ENCODE measurements at regions not wholly inside any gene's neighbourhood (a gene's known extent, or its start where the extent isn't known, plus 50 kb on each side); places are given as distances from the start of the nearest gene placed in this dataset.

- TF ChIP-seq PLSCR1 (CRISPR knock-in tag; IDR thresholded peaks at IDR 0.05; ENCODE audit: borderline replicate concordance) (no peak), ATRX (CRISPR knock-in tag; IDR thresholded peaks at IDR 0.05; ENCODE audit: borderline replicate concordance) (no peak), NFE2L2 (IDR thresholded peaks at IDR 0.05; ENCODE audit: low read length) (no peak), YEATS4 (CRISPR knock-in tag; IDR thresholded peaks at IDR 0.05; ENCODE audit: borderline replicate concordance) (no peak), ZNF30 (CRISPR knock-in tag; IDR thresholded peaks at IDR 0.05) (no peak), ZNF20 (CRISPR knock-in tag; IDR thresholded peaks at IDR 0.05) (no peak)
Measured at GRCh38 chr2:14344355-14344754, 288.2 kb upstream of the LRATD1 start (continued).

- ChIA-PET CTCF (ENCODE audit: low intra/inter-chr PET ratio, low total read pairs) (interaction anchor here (0.6 kb wide), 1 partner anchor 20 kb away, joined by 3 read pairs; no protein-coding TSS in a partner anchor), POLR2A (no interaction called here)
- Histone ChIP-seq H3K79me2 (ENCODE audit: insufficient read depth, low read length) (no peaks in the 10 kb centered on the region), H3K4me3 (replicated peaks in 1 of 3; ENCODE audit: insufficient read depth in 1 of 3, low read depth in 2 of 3, low read length in 3 of 3) (no peak overlapping the region), H3K9ac (ENCODE audit: insufficient read depth, low read depth, low read length) (no peak overlapping the region), H3K4me1 (ENCODE audit: insufficient read depth, low read length) (no peaks in the 10 kb centered on the region), H3K36me3 (replicated peaks in 1 of 2; ENCODE audit: control insufficient read depth in 1 of 2, insufficient read depth in 2 of 2, low read length in 2 of 2) (no peaks in the 10 kb centered on the region), H2AFZ (ENCODE audit: low read length) (no peak overlapping the region), H3K4me2 (ENCODE audit: low read depth, low read length) (no peak overlapping the region), H3K9me3 (ENCODE audit: low read length) (peaks cover 56% of the 10 kb centered on the region), H4K20me1 (ENCODE audit: insufficient read depth, low read length) (no peaks in the 10 kb centered on the region), H3K27ac (ENCODE audit: extremely low read length, insufficient read depth, low read length) (no peak overlapping the region), H3K27me3 (ENCODE audit: control insufficient read depth in 1 of 2, insufficient read depth in 2 of 2, low read length in 2 of 2) (no peaks in the 10 kb centered on the region)
- TF ChIP-seq CREB1 (IDR thresholded peaks at IDR 0.05), result peak; percentile 33; the same call in 1 of the 2 replicates
- no peak for TF ChIP-seq CREB1 (CRISPR knock-in tag; IDR thresholded peaks at IDR 0.05)
- TF ChIP-seq ZNF556 (CRISPR knock-in tag; IDR thresholded peaks at IDR 0.05; ENCODE audit: borderline replicate concordance), result no peak
- FAIRE-seq (no peak), ATAC-seq (no peak), DNase-seq (ENCODE audit: low spot score) (no peak)
- WGBS (ENCODE audit: low lambda C conversion rate), result 19% methylated on average over 8 of the region's 8 CpGs
- intact Hi-C loops (cut with micrococcal nuclease; ENCODE audit: unreplicated experiment), result no loop called here
- in situ Hi-C loops (cut with HindIII; ENCODE audit: extremely low pct_ligation_motif_present, low pct_unique_long_range_greater_than_20kb), result no loop called here
- BruUV-seq (replicated peaks), result no TSS peak
Measured at GRCh38 chr2:14348247-14348646, 284.3 kb upstream of the LRATD1 start.

All from HepG2 (cell line).